Fibroblast of lung (primary cell): ENCODE measurements at regions not wholly inside any gene's neighbourhood (a gene's known extent, or its start where the extent isn't known, plus 50 kb on each side); places are given as distances from the start of the nearest gene placed in this dataset.

Experiments used
- EZH2 ChIP-seq: IDR thresholded peaks from 2 replicates; pipeline ENCODE4 v1.5.1; 2012; ENCODE audit warnings: low read length, control low read depth, mild to moderate bottlenecking; ENCODE audit errors: missing control alignments
- TF ChIP-seq, protein P1 (sequence below), 2 donors: IDR thresholded peaks in 1 of 2; conservative IDR thresholded peaks in 1 of 2; 1 replicate in 1 of 2; 2 replicates in 1 of 2; pipeline ENCODE4 v1.5.1; 2011 to 2012; ENCODE audit warnings: low read length in 2 of 2, control low read depth in 1 of 2, inconsistent platforms in 1 of 2, low read depth in 1 of 2, mild to moderate bottlenecking in 1 of 2

DNA sequence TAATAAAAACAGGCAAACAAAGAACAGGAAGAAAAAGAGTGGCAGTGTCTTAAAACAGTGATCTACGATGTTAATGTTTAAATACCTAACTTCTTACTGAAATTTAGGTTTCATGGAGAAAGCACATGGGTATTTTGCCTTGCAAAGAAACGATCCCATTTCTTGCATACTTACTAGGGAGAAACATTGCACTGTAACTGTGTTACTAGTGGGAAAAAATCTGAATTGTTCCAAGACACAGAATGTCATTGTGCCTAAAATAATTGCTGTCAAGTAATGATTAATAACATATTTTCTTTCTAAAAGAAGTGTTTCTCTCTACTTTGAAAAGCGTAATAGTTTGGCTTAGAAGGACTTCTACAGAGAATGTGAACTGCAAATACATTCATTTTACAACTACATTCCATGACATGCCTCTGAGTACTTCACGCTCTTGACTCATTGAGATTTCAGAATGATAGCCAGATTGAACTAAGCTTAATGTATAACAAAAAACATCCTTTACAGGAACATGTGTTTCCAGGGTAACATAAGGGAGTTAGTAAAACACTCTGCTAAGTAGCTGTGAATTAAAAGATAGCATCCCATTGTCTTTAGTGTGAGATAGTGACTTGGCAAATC, 256.2 kb upstream of the CPNE8 start:
- TF ChIP-seq, protein P1, sequence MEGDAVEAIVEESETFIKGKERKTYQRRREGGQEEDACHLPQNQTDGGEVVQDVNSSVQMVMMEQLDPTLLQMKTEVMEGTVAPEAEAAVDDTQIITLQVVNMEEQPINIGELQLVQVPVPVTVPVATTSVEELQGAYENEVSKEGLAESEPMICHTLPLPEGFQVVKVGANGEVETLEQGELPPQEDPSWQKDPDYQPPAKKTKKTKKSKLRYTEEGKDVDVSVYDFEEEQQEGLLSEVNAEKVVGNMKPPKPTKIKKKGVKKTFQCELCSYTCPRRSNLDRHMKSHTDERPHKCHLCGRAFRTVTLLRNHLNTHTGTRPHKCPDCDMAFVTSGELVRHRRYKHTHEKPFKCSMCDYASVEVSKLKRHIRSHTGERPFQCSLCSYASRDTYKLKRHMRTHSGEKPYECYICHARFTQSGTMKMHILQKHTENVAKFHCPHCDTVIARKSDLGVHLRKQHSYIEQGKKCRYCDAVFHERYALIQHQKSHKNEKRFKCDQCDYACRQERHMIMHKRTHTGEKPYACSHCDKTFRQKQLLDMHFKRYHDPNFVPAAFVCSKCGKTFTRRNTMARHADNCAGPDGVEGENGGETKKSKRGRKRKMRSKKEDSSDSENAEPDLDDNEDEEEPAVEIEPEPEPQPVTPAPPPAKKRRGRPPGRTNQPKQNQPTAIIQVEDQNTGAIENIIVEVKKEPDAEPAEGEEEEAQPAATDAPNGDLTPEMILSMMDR (conservative IDR thresholded peaks at IDR 0.05 in 1 of 2, IDR thresholded peaks at IDR 0.05 in 1 of 2; ENCODE audit: low read depth in 1 of 2, low read length in 2 of 2) = no peak
- TF ChIP-seq EZH2 = no peak
